DOHH2 (cell line): ENCODE measurements at regions not wholly inside any gene's neighbourhood (a gene's known extent, or its start where the extent isn't known, plus 50 kb on each side); places are given as distances from the start of the nearest gene placed in this dataset.

Experiments
- H3F3A ChIP-seq: fragments of 200-600 bp; sonication (generic), shearing (Covaris generic); 2 replicates; pipeline ENCODE4 v1.6.0; 2016; ENCODE audit warnings: antibody characterized with exemption, mild to moderate bottlenecking; ENCODE audit not compliant: control insufficient read depth, insufficient read depth
- H3K27ac ChIP-seq: fragments of 200-600 bp; sonication (generic); 2 replicates; pipeline ENCODE4 v1.5.1; 2014; ENCODE audit warnings: low read depth, mild to moderate bottlenecking, low read length, moderate library complexity
- H3K27me3 ChIP-seq: fragments of 200-600 bp; sonication (generic); 2 replicates; pipeline ENCODE4 v1.6.1; 2014; ENCODE audit warnings: mild to moderate bottlenecking, low read length, mixed read lengths; ENCODE audit not compliant: control insufficient read depth
- H3K36me3 ChIP-seq: fragments of 200-600 bp; sonication (generic); 2 replicates; pipeline ENCODE4 v1.6.1; 2014; ENCODE audit warnings: mild to moderate bottlenecking, low read length, moderate library complexity, mixed read lengths; ENCODE audit not compliant: control insufficient read depth
- H3K4me1 ChIP-seq: fragments of 200-600 bp; sonication (generic); 2 replicates; pipeline ENCODE4 v1.6.1; 2014; ENCODE audit warnings: mild to moderate bottlenecking, low read length, mixed read lengths; ENCODE audit not compliant: control insufficient read depth
- H3K4me2 ChIP-seq: fragments of 200-600 bp; sonication (generic); 2 replicates; pipeline ENCODE4 v1.6.0; 2014; ENCODE audit warnings: mild to moderate bottlenecking, low read length, moderate library complexity
- H3K4me3 ChIP-seq: fragments of 200-600 bp; sonication (generic); 2 replicates; pipeline ENCODE4 v1.5.1; 2014; ENCODE audit warnings: mild to moderate bottlenecking, low read length, mixed read lengths
- H3K79me2 ChIP-seq: fragments of 200-600 bp; sonication (generic); 2 replicates; pipeline ENCODE4 v1.6.1; 2014; ENCODE audit warnings: mild to moderate bottlenecking, low read length, mixed read lengths; ENCODE audit not compliant: control insufficient read depth
- H3K9me2 ChIP-seq: fragments of 200-600 bp; sonication (generic); replicated peaks from 2 replicates; pipeline ENCODE4 v1.6.1; 2014; ENCODE audit warnings: mild to moderate bottlenecking, low read length, mixed read lengths; ENCODE audit not compliant: control insufficient read depth
- H3K9me3 ChIP-seq: fragments of 200-600 bp; sonication (generic); 2 replicates; pipeline ENCODE4 v1.6.1; 2014; ENCODE audit warnings: antibody characterized with exemption, low read length, mixed read lengths; ENCODE audit not compliant: control insufficient read depth, insufficient read depth
- H4K20me1 ChIP-seq: fragments of 200-600 bp; sonication (generic); 2 replicates; pipeline ENCODE4 v1.6.0; 2014; ENCODE audit warnings: low read depth, mild to moderate bottlenecking, antibody characterized with exemption, low read length, moderate library complexity; ENCODE audit not compliant: control insufficient read depth, insufficient read depth
- EZH2phosphoT487 ChIP-seq: fragments of 200-600 bp; sonication (generic); IDR thresholded peaks from 2 replicates; pipeline ENCODE4 v1.6.1; 2017; ENCODE audit warnings: borderline replicate concordance, mild to moderate bottlenecking, antibody characterized with exemption, low read length, moderate library complexity, mixed read lengths
- TF ChIP-seq, protein P1 (sequence below): fragments of 200-600 bp; sonication (generic); IDR thresholded peaks from one replicate; pipeline ENCODE4 v1.5.1; 2014; ENCODE audit warnings: antibody characterized with exemption, mild to moderate bottlenecking, low read depth, low read length; ENCODE audit not compliant: poor library complexity, severe bottlenecking

DNA sequence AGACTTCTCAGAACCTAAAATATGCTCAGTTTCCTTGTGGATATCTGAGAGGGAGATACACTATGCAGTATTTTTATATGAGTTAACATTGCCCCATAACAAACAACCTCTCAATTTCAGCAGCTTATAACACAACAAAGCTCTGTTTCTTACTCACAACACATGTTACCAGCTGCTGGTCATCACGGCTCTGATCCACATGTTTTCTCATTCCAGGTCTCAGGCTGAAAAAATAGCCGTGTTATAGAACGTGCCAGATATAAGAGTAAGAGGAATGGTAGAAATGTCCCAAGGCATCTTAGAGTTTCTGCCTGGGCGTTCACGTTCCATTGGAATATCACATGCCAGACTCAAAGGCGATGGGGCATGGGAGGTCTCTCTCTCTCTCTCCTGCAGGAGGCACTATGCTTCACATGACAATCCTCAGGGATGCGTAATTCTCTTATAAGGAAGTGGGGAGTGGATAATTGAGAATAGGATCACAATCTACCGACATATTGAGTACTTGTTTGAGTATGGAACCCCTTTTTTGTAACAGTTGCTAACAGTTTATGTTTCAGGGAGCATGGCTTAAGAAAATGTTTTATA, 246.6 kb downstream of the NHLRC3 start:
- Histone ChIP-seq H3K4me2 (no peak overlapping the region), H3K27ac (no peak overlapping the region), H4K20me1 (no peaks in the 10 kb centered on the region), H3K4me1 (peaks cover 3% of the 10 kb centered on the region; the same call in 1 of the 2 replicates), H3K36me3 (no peaks in the 10 kb centered on the region), H3K9me3 (peaks cover 14% of the 10 kb centered on the region; the same call in 1 of the 2 replicates), H3F3A (no peaks in the 10 kb centered on the region), H3K27me3 (no peaks in the 10 kb centered on the region), H3K79me2 (no peaks in the 10 kb centered on the region), H3K9me2 (no peaks in the 10 kb centered on the region), H3K4me3 (no peak overlapping the region)
- TF ChIP-seq, protein P1, sequence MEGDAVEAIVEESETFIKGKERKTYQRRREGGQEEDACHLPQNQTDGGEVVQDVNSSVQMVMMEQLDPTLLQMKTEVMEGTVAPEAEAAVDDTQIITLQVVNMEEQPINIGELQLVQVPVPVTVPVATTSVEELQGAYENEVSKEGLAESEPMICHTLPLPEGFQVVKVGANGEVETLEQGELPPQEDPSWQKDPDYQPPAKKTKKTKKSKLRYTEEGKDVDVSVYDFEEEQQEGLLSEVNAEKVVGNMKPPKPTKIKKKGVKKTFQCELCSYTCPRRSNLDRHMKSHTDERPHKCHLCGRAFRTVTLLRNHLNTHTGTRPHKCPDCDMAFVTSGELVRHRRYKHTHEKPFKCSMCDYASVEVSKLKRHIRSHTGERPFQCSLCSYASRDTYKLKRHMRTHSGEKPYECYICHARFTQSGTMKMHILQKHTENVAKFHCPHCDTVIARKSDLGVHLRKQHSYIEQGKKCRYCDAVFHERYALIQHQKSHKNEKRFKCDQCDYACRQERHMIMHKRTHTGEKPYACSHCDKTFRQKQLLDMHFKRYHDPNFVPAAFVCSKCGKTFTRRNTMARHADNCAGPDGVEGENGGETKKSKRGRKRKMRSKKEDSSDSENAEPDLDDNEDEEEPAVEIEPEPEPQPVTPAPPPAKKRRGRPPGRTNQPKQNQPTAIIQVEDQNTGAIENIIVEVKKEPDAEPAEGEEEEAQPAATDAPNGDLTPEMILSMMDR, result no peak
- TF ChIP-seq EZH2phosphoT487, result no peak
